ENCODE measurements at regions not wholly inside any gene's neighbourhood (a gene's known extent, or its start where the extent isn't known, plus 50 kb on each side); places are given as distances from the start of the nearest gene placed in this dataset.

- Histone ChIP-seq H3K27ac (ENCODE audit: low read depth, low read length) (no peak overlapping the region), H3F3A (ENCODE audit: insufficient read depth) (no peaks in the 10 kb centered on the region), H3K9ac (ENCODE audit: low read length) (no peak overlapping the region), H3K9me2 (replicated peaks; ENCODE audit: insufficient read depth, low read length) (no peaks in the 10 kb centered on the region), H3K9me3 (ENCODE audit: insufficient read depth, low read length) (no peaks in the 10 kb centered on the region), H3K27me3 (ENCODE audit: low read length) (no peaks in the 10 kb centered on the region), H3K36me3 (ENCODE audit: low read length) (no peaks in the 10 kb centered on the region), H4K20me1 (ENCODE audit: low read depth, low read length) (no peaks in the 10 kb centered on the region), H3K79me2 (ENCODE audit: insufficient read depth, low read length) (no peaks in the 10 kb centered on the region), H3K4me3 (ENCODE audit: insufficient read depth, low read length, poor library complexity, severe bottlenecking) (no peak overlapping the region), H3K4me2 (ENCODE audit: low read depth, low read length, poor library complexity, severe bottlenecking) (no peak overlapping the region), H2AFZ (ENCODE audit: low read depth, low read length, severe bottlenecking) (no peak overlapping the region)
- TF ChIP-seq EZH2phosphoT487 (conservative IDR thresholded peaks at IDR 0.05; ENCODE audit: low read length), result no peak
- TF ChIP-seq, protein P1, sequence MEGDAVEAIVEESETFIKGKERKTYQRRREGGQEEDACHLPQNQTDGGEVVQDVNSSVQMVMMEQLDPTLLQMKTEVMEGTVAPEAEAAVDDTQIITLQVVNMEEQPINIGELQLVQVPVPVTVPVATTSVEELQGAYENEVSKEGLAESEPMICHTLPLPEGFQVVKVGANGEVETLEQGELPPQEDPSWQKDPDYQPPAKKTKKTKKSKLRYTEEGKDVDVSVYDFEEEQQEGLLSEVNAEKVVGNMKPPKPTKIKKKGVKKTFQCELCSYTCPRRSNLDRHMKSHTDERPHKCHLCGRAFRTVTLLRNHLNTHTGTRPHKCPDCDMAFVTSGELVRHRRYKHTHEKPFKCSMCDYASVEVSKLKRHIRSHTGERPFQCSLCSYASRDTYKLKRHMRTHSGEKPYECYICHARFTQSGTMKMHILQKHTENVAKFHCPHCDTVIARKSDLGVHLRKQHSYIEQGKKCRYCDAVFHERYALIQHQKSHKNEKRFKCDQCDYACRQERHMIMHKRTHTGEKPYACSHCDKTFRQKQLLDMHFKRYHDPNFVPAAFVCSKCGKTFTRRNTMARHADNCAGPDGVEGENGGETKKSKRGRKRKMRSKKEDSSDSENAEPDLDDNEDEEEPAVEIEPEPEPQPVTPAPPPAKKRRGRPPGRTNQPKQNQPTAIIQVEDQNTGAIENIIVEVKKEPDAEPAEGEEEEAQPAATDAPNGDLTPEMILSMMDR (IDR thresholded peaks at IDR 0.05; ENCODE audit: insufficient read depth, low read length, poor library complexity, severe bottlenecking), result no peak
These were observed 711.8 kb upstream of the FAM241A start for GRCh38 chr4:111433441-111433840.

- H3K36me3 ChIP-seq (ENCODE audit: low read length), result no peaks in the 10 kb centered on the region
- no peak overlapping the region for H3K4me3 ChIP-seq (ENCODE audit: insufficient read depth, low read length, poor library complexity, severe bottlenecking)
- no peaks in the 10 kb centered on the region for H3F3A ChIP-seq (ENCODE audit: insufficient read depth)
- TF ChIP-seq, protein P1 (IDR thresholded peaks at IDR 0.05; ENCODE audit: insufficient read depth, low read length, poor library complexity, severe bottlenecking), result no peak
- no peak for TF ChIP-seq EZH2phosphoT487 (conservative IDR thresholded peaks at IDR 0.05; ENCODE audit: low read length)
- H4K20me1 ChIP-seq (ENCODE audit: low read depth, low read length), result no peaks in the 10 kb centered on the region
- H3K27ac ChIP-seq (ENCODE audit: low read depth, low read length), result no peak overlapping the region
- H3K27me3 ChIP-seq (ENCODE audit: low read length), result no peaks in the 10 kb centered on the region
- H3K9me3 ChIP-seq (ENCODE audit: insufficient read depth, low read length), result no peaks in the 10 kb centered on the region
- no peaks in the 10 kb centered on the region for H3K79me2 ChIP-seq (ENCODE audit: insufficient read depth, low read length)
- no peak overlapping the region for H3K9ac ChIP-seq (ENCODE audit: low read length)
- H2AFZ ChIP-seq (ENCODE audit: low read depth, low read length, severe bottlenecking), result no peak overlapping the region
- H3K4me2 ChIP-seq (ENCODE audit: low read depth, low read length, poor library complexity, severe bottlenecking), result no peak overlapping the region
- H3K9me2 ChIP-seq (replicated peaks; ENCODE audit: insufficient read depth, low read length), result no peaks in the 10 kb centered on the region
These were observed 710.7 kb upstream of the FAM241A start for GRCh38 chr4:111434586-111434985.

DNA sequence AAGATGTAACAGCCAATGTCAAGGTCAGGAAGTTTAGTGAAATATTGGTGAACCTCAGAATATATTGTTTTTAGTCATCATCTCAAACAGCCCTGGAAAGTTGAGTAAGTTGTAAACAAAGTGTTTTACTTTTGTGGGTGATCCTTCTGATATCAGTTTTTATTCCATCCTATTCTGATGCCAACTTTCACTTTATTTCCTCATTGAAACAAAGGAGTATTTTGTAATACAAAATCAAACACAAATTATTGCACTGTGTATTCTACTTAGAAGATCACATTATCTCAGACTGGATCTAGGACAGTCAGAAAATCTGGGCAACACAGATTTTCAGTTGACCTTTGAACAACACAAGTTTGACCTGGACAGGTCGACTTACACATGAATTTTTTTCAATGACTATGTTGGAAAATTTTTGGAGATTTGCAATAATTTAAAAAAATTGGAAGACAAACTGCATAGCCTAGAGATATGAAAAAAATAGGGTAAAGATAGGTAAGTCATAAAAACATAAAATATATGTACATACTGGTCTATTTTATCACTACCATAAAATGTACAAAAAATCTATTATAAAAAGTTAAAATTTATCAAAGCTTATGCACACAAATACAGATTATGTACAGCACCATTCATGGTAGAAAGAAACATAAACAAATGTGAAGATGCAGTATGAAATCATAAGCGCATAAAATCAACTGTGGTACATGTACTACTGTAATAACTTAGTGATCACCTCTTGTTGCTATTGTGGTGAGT, 709.1 kb upstream of the FAM241A start:
- no peak overlapping the region for H3K9ac ChIP-seq (ENCODE audit: low read length)

More for the DNA sequence above, 709.1 kb upstream of the FAM241A start:
- Histone ChIP-seq H3K4me2 (ENCODE audit: low read depth, low read length, poor library complexity, severe bottlenecking) (no peak overlapping the region), H3K79me2 (ENCODE audit: insufficient read depth, low read length) (no peaks in the 10 kb centered on the region), H4K20me1 (ENCODE audit: low read depth, low read length) (no peaks in the 10 kb centered on the region), H3K27me3 (ENCODE audit: low read length) (no peaks in the 10 kb centered on the region), H3K36me3 (ENCODE audit: low read length) (no peaks in the 10 kb centered on the region), H3K9me3 (ENCODE audit: insufficient read depth, low read length) (no peaks in the 10 kb centered on the region), H3K4me3 (ENCODE audit: insufficient read depth, low read length, poor library complexity, severe bottlenecking) (no peak overlapping the region), H2AFZ (ENCODE audit: low read depth, low read length, severe bottlenecking) (no peak overlapping the region), H3K27ac (ENCODE audit: low read depth, low read length) (no peak overlapping the region), H3F3A (ENCODE audit: insufficient read depth) (no peaks in the 10 kb centered on the region), H3K9me2 (replicated peaks; ENCODE audit: insufficient read depth, low read length) (no peaks in the 10 kb centered on the region)
- TF ChIP-seq, protein P1 (IDR thresholded peaks at IDR 0.05; ENCODE audit: insufficient read depth, low read length, poor library complexity, severe bottlenecking), result no peak
- no peak for TF ChIP-seq EZH2phosphoT487 (conservative IDR thresholded peaks at IDR 0.05; ENCODE audit: low read length)
